AG04449 (cell line): ENCODE measurements at regions not wholly inside any gene's neighbourhood (a gene's known extent, or its start where the extent isn't known, plus 50 kb on each side); places are given as distances from the start of the nearest gene placed in this dataset.
"Not testable (repeated sequence)": the region's sequence is repeated elsewhere in the genome, so short reads cannot be mapped to it uniquely, and the experiment has no call there.

Experiments
- CTCF ChIA-PET: fragments of 350-600 bp; formaldehyde crosslinking; extraction: SDS; loops from one replicate; lab custom pipeline; 2021; ENCODE audit warnings: antibody characterized with exemption; lab: Yijun Ruan, JAX
- POLR2A ChIA-PET: fragments of 400-600, 350-600 bp; formaldehyde crosslinking; extraction: SDS; loops from one replicate; lab custom pipeline; 2020; ENCODE audit warnings: antibody characterized with exemption, inconsistent platforms; lab: Yijun Ruan, JAX
- DNase-seq: peaks from one replicate; pipeline ENCODE4 v3.0.0-alpha.2; 2010; ENCODE audit warnings: low read depth, low spot score
- H3K4me3 ChIP-seq: 2 replicates; pipeline ENCODE4 v1.5.1; 2011; ENCODE audit warnings: low read depth, mild to moderate bottlenecking, control low read depth, low read length
- CTCF ChIP-seq: IDR thresholded peaks from one replicate; pipeline ENCODE4 v1.5.1; 2011; ENCODE audit warnings: mild to moderate bottlenecking, moderate library complexity, low read length, control low read depth, inconsistent platforms; ENCODE audit not compliant: insufficient read depth; ENCODE audit errors: missing control alignments

- TF ChIP-seq CTCF, result no peak
- CTCF ChIA-PET, result no interaction called here
- H3K4me3 ChIP-seq, result no peak overlapping the region
- POLR2A ChIA-PET, result no interaction called here
- DNase-seq, result no peak
These were observed 326.4 kb upstream of the TARS1 start for GRCh38 chr5:33114361-33114760.

GRCh38 chr5:33115467-33115866, 325.3 kb upstream of the TARS1 start:
- ChIA-PET CTCF (no interaction called here), POLR2A (no interaction called here)
- DNase-seq, result no peak
- no peak overlapping the region for H3K4me3 ChIP-seq
- no peak for TF ChIP-seq CTCF

GRCh38 chr5:33118761-33119415, 321.9 kb upstream of the TARS1 start:
- no peak for DNase-seq
- no peak overlapping the region for H3K4me3 ChIP-seq
- TF ChIP-seq CTCF, result no peak
- ChIA-PET CTCF (interaction anchor here (1.4 kb wide), 1 partner anchor 27 kb away, joined by 3 read pairs; no protein-coding TSS in a partner anchor), POLR2A (interaction anchor here (0.6 kb wide), 1 partner anchor 410 kb away, joined by 3 read pairs; no protein-coding TSS in a partner anchor)

GRCh38 chr5:33120671-33121070, 320.1 kb upstream of the TARS1 start:
- DNase-seq, result peak; percentile 79
- H3K4me3 ChIP-seq, result no peak overlapping the region
- ChIA-PET CTCF (interaction anchor here (1.0 kb wide), 1 partner anchor 10 kb away, joined by 4 read pairs; no protein-coding TSS in a partner anchor), POLR2A (interaction anchor here (1.1 kb wide), 1 partner anchor 76 kb away, joined by 4 read pairs; no protein-coding TSS in a partner anchor)
- TF ChIP-seq CTCF, result no peak

- DNase-seq, result no peak
- no peak overlapping the region for H3K4me3 ChIP-seq
- POLR2A ChIA-PET, result no interaction called here
- CTCF ChIA-PET, result interaction anchor here (0.5 to 0.7 kb wide), 2 partner anchors 9 to 376 kb away, joined by 3 to 4 read pairs; no protein-coding TSS in a partner anchor
- TF ChIP-seq CTCF, result no peak
These were observed 311.5 kb upstream of the TARS1 start for GRCh38 chr5:33129309-33129708.

GRCh38 chr5:33136785-33137184, 304.0 kb upstream of the TARS1 start:
- ChIA-PET CTCF (no interaction called here), POLR2A (no interaction called here)
- H3K4me3 ChIP-seq, result no peak overlapping the region
- no peak for DNase-seq
- no peak for TF ChIP-seq CTCF

- CTCF ChIA-PET, result interaction anchor here (1.5 kb wide), 1 partner anchor 9 kb away, joined by 3 read pairs; no protein-coding TSS in a partner anchor
- POLR2A ChIA-PET, H3K4me3 ChIP-seq, DNase-seq: not testable (repeated sequence)
These were observed 302.6 kb upstream of the TARS1 start for GRCh38 chr5:33138145-33138544.
